ENCODE measurements at regions not wholly inside any gene's neighbourhood (a gene's known extent, or its start where the extent isn't known, plus 50 kb on each side); places are given as distances from the start of the nearest gene placed in this dataset.

- Histone ChIP-seq H3K36me3 (no peaks in the 10 kb centered on the region), H3K27ac (no peak overlapping the region), H3K4me3 (no peak overlapping the region), H3K9me3 (no peaks in the 10 kb centered on the region), H3K4me1 (no peaks in the 10 kb centered on the region), H3K27me3 (no peaks in the 10 kb centered on the region)
- DNase-seq, result no peak
- TF ChIP-seq CTCF (IDR thresholded peaks at IDR 0.05) (no peak), POLR2A (IDR thresholded peaks at IDR 0.05) (no peak)
Measured at GRCh38 chr6:113276601-113277000, 580.5 kb upstream of the MARCKS start.

GRCh38 chr6:113277111-113277510, 580.0 kb upstream of the MARCKS start:
- no peaks in the 10 kb centered on the region for H3K36me3 ChIP-seq
- H3K4me1 ChIP-seq, result no peaks in the 10 kb centered on the region
- no peak for DNase-seq
- no peak overlapping the region for H3K27ac ChIP-seq
- no peaks in the 10 kb centered on the region for H3K27me3 ChIP-seq
- H3K4me3 ChIP-seq, result no peak overlapping the region
- TF ChIP-seq POLR2A (IDR thresholded peaks at IDR 0.05), result no peak
- TF ChIP-seq CTCF (IDR thresholded peaks at IDR 0.05), result no peak
- no peaks in the 10 kb centered on the region for H3K9me3 ChIP-seq

- no peaks in the 10 kb centered on the region for H3K36me3 ChIP-seq
- no peaks in the 10 kb centered on the region for H3K4me1 ChIP-seq
- TF ChIP-seq POLR2A (IDR thresholded peaks at IDR 0.05) (no peak), CTCF (IDR thresholded peaks at IDR 0.05) (no peak)
- H3K9me3 ChIP-seq, result no peaks in the 10 kb centered on the region
- no peak for DNase-seq
- no peaks in the 10 kb centered on the region for H3K27me3 ChIP-seq
- no peak overlapping the region for H3K4me3 ChIP-seq
- no peak overlapping the region for H3K27ac ChIP-seq
Measured at GRCh38 chr6:113281014-113281413, 576.1 kb upstream of the MARCKS start.

- Histone ChIP-seq H3K27ac (no peak overlapping the region), H3K4me3 (no peak overlapping the region), H3K36me3 (no peaks in the 10 kb centered on the region), H3K9me3 (no peaks in the 10 kb centered on the region), H3K27me3 (no peaks in the 10 kb centered on the region), H3K4me1 (no peaks in the 10 kb centered on the region)
- DNase-seq, result no peak
- TF ChIP-seq CTCF (IDR thresholded peaks at IDR 0.05) (no peak), POLR2A (IDR thresholded peaks at IDR 0.05) (no peak)
Measured at GRCh38 chr6:113281431-113281830, 575.7 kb upstream of the MARCKS start.

- H3K4me3 ChIP-seq, result no peak overlapping the region
- H3K4me1 ChIP-seq, result no peaks in the 10 kb centered on the region
- H3K9me3 ChIP-seq, result no peaks in the 10 kb centered on the region
- no peak overlapping the region for H3K27ac ChIP-seq
- TF ChIP-seq CTCF (IDR thresholded peaks at IDR 0.05) (no peak), POLR2A (IDR thresholded peaks at IDR 0.05) (no peak)
- H3K27me3 ChIP-seq, result no peaks in the 10 kb centered on the region
- DNase-seq, result no peak
- no peaks in the 10 kb centered on the region for H3K36me3 ChIP-seq
Measured at GRCh38 chr6:113287396-113287795, 569.7 kb upstream of the MARCKS start.

- no peak for DNase-seq
- TF ChIP-seq POLR2A (IDR thresholded peaks at IDR 0.05) (no peak), CTCF (IDR thresholded peaks at IDR 0.05) (no peak)
- no peak overlapping the region for H3K27ac ChIP-seq
- H3K9me3 ChIP-seq, result no peaks in the 10 kb centered on the region
- no peak overlapping the region for H3K4me3 ChIP-seq
- H3K4me1 ChIP-seq, result no peaks in the 10 kb centered on the region
- H3K36me3 ChIP-seq, result no peaks in the 10 kb centered on the region
- H3K27me3 ChIP-seq, result no peaks in the 10 kb centered on the region
Measured at GRCh38 chr6:113288409-113288808, 568.7 kb upstream of the MARCKS start.
